ENCODE measurements at regions not wholly inside any gene's neighbourhood (a gene's known extent, or its start where the extent isn't known, plus 50 kb on each side); places are given as distances from the start of the nearest gene placed in this dataset.
"Not testable (repeated sequence)": the region's sequence is repeated elsewhere in the genome, so short reads cannot be mapped to it uniquely, and the experiment has no call there.

DNA sequence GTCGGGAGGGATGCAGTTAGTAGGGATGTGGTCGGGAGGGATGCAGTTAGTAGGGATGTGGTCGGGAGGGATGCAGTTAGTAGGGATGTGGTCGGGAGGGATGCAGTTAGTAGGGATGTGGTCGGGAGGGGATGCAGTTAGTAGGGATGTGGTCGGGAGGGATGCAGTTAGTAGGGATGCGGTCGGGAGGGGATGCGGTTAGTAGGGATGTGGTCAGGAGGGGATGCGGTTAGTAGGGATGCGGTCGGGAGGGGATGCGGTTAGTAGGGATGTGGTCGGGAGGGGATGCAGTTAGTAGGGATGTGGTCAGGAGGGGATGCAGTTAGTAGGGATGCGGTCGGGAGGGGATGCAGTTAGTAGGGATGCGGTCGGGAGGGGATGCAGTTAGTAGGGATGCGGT is 96.2 kb downstream of the BDH1 start:
- not testable (repeated sequence) for DNase-seq

DNA sequence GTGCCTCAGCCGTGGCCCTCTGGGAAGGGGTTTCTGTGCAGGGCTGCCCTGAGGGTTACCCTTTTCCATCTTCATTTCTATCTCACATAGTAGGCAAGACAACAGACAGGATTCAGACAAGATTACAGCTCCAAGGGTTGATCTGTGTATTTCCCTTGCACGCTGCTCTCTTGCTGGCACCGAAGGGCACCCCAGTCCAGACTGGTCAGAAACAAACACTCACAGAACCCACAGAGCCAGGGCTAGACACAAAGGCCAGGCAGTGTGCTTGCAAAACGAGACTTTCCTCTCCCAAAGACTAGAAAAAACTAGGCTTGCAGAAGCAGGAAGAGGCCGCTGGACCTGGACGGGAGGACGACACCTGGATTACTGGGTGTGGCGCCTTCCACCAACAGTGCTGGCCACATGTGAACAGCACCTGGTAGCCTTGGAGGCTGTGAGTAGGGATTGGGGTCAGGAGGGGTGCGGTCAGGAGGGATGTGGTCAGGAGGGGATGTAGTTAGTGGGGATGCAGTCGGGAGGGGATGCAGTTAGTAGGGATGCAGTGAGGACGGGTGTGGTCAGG is 96.8 kb downstream of the BDH1 start:
- DNase-seq, result no peak

DNA sequence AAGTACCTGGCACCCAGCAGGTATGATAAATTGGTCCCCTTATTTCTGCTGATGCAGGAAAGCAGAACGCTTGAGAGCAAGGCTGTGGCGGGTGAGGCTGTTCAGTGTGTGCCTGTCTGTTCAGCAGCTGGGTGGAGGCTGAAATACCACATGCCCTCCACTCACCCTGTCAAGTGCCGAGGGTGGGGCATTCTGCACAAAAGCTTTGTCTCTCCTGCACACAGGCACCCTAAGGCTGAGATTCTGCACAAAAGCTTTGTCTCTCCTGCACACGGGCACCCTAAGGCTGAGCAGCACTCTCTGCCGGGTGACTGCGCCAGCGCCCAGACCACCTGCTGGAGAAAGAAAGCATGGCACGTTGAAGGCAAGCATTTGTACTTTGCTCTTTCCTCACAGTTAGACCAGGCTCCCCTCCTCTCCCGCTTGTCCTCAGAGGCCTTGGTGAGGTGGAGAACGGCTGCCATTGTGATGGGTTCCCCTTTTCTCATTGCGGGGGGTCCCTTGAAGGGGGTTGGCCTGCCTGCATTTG is 97.5 kb downstream of the BDH1 start:
- DNase-seq, result peak; percentile 27

GRCh38 chr3:197456261-197457091 is 99.3 kb downstream of the BDH1 start:
- DNase-seq, result peak; percentile 69

GRCh38 chr3:197454841-197455240 is 100.9 kb downstream of the BDH1 start:
- not testable (repeated sequence) for DNase-seq

- no peak for DNase-seq
These were observed 101.8 kb downstream of the BDH1 start for GRCh38 chr3:197454014-197454413.

DNA sequence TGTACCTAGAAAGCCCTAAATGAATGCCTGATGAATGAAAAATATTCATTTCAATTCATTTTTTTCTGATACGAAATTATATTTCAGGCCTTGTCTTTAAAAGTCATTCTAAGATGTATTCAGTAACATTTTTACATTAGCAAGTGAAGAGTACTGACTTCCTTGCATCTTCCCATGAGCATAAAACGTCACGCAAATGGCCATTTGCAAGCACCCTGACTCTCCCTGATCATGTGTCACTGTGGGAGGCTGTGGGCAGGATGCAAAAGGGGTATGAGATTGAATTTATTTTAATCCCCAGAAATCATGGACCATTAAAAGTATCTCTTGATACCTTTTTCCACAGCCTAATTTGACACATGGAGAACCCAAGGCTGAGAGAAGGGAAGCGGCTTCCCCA is 105.0 kb downstream of the BDH1 start:
- no peak for DNase-seq

DNA sequence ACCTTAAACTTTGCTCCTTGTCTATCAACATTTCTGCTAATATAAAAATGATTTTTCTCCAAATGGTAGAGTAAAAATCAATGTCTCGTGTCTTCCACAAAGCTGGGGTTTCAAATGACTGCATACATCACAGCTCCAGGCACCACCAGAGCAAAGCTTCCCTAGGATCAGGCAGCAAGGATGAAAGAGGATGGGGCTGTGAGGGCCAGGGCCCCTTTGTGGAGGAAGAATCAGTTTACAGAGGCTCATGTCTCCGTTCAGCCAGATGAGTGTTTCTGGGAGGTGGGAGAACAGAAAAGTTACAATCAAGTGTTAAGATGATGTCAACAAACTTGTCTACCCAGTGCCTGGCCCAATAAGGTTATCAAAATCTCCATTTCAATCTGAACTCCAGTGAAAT is 105.5 kb downstream of the BDH1 start:
- no peak for DNase-seq

DNA sequence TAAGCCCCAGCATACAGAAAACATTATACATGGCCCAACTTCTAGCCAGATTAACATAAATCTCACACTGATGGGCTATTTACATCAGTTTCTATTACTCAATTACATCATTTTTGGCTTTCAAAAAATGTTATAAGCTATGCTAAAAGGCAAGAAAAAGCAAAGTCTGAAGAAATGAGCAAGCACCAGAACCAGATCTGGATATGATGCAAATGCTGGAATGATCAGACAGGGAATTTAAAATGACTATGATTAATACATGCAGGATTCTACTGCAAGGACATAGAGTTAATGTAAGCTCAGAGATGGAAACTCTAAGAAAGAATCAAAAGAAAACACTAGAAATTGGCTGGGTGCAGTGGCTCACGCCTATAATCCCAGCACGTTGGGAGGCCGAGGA is 106.6 kb downstream of the BDH1 start:
- not testable (repeated sequence) for DNase-seq

- not testable (repeated sequence) for DNase-seq
These were observed 108.0 kb downstream of the BDH1 start for GRCh38 chr3:197447781-197448180.

DNA sequence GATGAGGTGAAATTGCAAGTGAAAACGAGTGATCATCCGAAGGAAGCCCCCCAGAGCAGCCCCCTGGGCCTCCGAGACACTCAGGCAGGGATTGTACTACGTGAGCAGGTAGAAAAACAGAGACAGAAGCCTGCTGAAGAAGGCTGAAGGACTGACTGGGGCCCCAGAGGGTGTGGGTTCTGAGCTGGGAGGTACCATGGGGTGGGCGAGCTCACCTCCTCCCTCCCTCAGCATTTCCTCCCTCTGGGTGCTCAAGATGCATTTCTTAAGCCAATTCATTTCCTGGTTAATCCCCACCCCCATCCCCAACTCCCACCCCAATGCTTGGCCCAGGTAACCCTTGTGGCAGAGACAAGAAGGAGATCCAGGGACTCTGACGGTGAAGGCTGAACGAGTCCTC is 108.7 kb downstream of the BDH1 start:
- no peak for DNase-seq

GRCh38 chr3:197446700-197447056 is 109.1 kb downstream of the BDH1 start:
- no peak for DNase-seq

- no peak for DNase-seq
These were observed 109.7 kb downstream of the BDH1 start for GRCh38 chr3:197445896-197446699.

- no peak for DNase-seq
These were observed 110.9 kb downstream of the BDH1 start for GRCh38 chr3:197444793-197445379.

- no peak for DNase-seq
These were observed 112.3 kb downstream of the BDH1 start for GRCh38 chr3:197443506-197443905.

GRCh38 chr3:197440717-197441303 is 115.0 kb downstream of the BDH1 start:
- no peak for DNase-seq

- no peak for DNase-seq
These were observed 116.9 kb downstream of the BDH1 start for GRCh38 chr3:197438906-197439305.

DNA sequence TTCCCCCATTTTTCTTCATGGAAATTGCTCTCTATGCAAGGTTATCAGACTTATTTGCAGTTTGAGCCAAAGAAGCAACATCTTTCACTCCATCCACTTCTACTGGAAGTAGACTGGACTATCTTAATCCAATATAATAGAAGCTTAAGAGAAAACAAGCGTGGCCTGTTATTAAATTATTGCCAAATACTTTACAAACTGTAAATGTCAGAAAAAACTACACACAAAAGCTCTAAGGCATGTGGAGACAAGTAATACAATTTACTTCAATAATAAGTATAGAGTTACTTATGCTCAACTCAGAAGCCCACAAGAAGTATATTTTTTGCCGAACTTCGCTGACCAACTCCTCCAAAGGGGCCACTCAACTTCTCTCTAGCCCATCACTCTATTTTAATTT is 120.3 kb downstream of the BDH1 start:
- no peak for DNase-seq

DNA sequence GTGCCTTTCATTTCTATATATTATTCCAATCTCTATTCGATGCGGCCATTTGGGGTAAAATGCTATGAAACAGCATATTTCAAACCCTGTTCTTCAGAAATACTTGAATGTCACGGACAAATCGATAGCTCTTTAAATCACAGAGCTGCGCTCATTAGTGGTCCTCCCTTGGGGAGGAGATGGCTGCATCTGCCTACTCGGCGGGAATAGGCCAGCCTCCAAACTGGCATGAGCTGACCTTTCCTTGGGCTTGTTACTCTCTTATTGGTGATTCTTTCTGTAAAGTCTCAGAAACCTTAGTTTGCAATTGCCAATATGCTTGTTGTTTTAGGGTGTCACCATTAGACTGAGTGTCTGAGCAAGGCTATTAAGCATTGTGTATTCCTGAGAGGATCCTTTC is 120.9 kb downstream of the BDH1 start:
- no peak for DNase-seq

- no peak for DNase-seq
These were observed 123.2 kb downstream of the BDH1 start for GRCh38 chr3:197432384-197433127.

DNA sequence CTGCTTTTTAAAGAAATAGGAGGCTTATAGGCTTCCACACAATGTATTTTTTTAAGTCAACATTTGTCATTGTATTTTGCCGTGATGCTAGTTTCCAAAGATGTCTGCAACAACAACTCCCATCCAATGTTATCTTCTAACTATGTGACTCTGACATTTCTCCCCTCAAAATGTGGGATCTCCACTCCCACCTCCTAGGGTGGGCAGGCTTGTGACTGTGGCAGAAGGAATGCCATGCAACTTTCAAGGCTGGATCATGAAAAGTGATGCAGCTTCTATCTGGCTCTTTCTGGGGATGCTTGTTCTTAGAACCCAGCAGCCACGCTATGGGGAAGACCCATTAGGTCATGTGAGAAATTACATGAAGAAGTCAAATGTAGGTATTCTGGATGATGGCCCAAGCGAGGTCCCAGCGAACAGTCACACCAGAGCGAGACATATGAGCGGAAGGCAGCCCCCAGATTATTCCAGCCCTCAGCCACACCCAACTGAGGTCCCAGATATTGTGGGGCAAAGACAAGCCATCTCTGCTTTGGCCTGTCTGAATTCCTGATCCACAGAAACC is 124.3 kb downstream of the BDH1 start:
- DNase-seq, result no peak

DNA sequence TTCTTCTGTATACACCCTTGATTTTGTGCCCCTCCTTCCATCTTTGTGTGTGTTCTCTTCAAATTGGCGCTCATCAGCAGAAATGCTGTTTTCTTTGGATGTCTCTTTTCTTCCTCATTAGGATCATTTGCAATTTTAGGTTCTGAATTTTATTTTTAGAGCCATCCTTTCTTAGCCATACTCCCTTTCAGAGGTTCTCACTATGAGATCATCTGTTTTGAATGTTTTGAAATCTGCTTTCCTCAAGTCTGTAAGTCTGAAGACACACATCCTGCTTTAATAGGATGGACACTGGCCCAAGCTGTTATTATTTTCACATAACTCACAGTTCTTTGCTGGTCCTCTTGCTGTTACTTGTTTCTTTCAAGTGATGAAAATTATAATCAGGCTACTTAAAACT is 124.8 kb downstream of the BDH1 start:
- DNase-seq, result no peak

All from activated CD4-positive, alpha-beta T cell treated with anti-CD3 and anti-CD28 coated beads, Interleukin-2, Interleukin-6, amounts not matched to agents 100 ng/mL and 50 ng/mL, durations not matched to agents 16 hours and 8 hours (primary cell).